ENCODE measurements at regions not wholly inside any gene's neighbourhood (a gene's known extent, or its start where the extent isn't known, plus 50 kb on each side); places are given as distances from the start of the nearest gene placed in this dataset.

- no peak for TF ChIP-seq CTCF (optimal IDR thresholded peaks at IDR 0.05 in 1 of 3, IDR thresholded peaks at IDR 0.05 in 1 of 3, conservative IDR thresholded peaks at IDR 0.05 in 1 of 3; ENCODE audit: extremely low read depth in 1 of 3, insufficient read depth in 2 of 3, low read length in 3 of 3)
- TF ChIP-seq EZH2 (IDR thresholded peaks at IDR 0.05; ENCODE audit: low read length): no peak
These were observed 68.7 kb downstream of the ADRA2C start for GRCh38 chr4:3834663-3835521.
